SU-DHL-6 (cell line): ENCODE measurements at regions not wholly inside any gene's neighbourhood (a gene's known extent, or its start where the extent isn't known, plus 50 kb on each side); places are given as distances from the start of the nearest gene placed in this dataset.

Source experiments
- EZH2phosphoT487 ChIP-seq: fragments of 200-600 bp; sonication (generic), shearing (Covaris generic); conservative IDR thresholded peaks from 2 replicates; pipeline ENCODE4 v1.6.1; 2018; ENCODE audit warnings: mild to moderate bottlenecking, antibody characterized with exemption, low read length, moderate library complexity, mixed read lengths
- TF ChIP-seq, protein P1 (sequence below): fragments of 200-600 bp; sonication (generic); IDR thresholded peaks from one replicate; pipeline ENCODE4 v1.5.1; 2017; ENCODE audit warnings: antibody characterized with exemption, mild to moderate bottlenecking, low read length, moderate library complexity; ENCODE audit not compliant: insufficient read depth, poor library complexity, severe bottlenecking

- TF ChIP-seq, protein P1, sequence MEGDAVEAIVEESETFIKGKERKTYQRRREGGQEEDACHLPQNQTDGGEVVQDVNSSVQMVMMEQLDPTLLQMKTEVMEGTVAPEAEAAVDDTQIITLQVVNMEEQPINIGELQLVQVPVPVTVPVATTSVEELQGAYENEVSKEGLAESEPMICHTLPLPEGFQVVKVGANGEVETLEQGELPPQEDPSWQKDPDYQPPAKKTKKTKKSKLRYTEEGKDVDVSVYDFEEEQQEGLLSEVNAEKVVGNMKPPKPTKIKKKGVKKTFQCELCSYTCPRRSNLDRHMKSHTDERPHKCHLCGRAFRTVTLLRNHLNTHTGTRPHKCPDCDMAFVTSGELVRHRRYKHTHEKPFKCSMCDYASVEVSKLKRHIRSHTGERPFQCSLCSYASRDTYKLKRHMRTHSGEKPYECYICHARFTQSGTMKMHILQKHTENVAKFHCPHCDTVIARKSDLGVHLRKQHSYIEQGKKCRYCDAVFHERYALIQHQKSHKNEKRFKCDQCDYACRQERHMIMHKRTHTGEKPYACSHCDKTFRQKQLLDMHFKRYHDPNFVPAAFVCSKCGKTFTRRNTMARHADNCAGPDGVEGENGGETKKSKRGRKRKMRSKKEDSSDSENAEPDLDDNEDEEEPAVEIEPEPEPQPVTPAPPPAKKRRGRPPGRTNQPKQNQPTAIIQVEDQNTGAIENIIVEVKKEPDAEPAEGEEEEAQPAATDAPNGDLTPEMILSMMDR: no peak
- no peak for TF ChIP-seq EZH2phosphoT487
These were observed 56.3 kb upstream of the FBXO28 start for GRCh38 chr1:224057461-224058199.
